GM20000 (cell line): ENCODE measurements at regions not wholly inside any gene's neighbourhood (a gene's known extent, or its start where the extent isn't known, plus 50 kb on each side); places are given as distances from the start of the nearest gene placed in this dataset.

Experiments used
- DNase-seq: peaks from one replicate; pipeline ENCODE4 v3.0.0; 2012; ENCODE audit warnings: low spot score
- CTCF ChIP-seq: IDR thresholded peaks from 2 replicates; pipeline ENCODE4 v1.5.1; 2012; ENCODE audit warnings: mild to moderate bottlenecking, control low read depth; ENCODE audit errors: extremely low read depth, missing control alignments

GRCh38 chr3:191792580-191792979 is 331.6 kb downstream of the PYDC2 start:
- TF ChIP-seq CTCF, result no peak
- DNase-seq, result no peak

DNA sequence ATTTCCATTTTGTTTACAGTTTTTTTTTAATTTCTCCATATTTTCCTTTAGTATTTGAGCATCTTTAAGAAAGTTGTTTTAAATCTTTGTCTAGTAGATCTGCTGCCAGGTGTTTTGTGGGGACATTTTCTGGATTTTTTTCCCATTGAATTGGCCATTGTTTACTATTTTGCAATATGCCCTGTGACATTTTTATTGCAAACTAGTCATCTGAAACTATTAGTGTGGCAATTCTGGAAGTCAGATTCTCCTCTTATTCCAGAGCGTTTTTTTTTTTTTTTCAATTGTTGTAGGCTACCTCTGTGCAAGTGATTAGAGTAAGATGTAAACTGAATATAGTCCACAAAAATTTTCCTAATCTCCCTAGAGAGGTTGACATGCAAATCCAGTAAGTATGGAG is 334.2 kb downstream of the PYDC2 start:
- no peak for TF ChIP-seq CTCF
- no peak for DNase-seq

DNA sequence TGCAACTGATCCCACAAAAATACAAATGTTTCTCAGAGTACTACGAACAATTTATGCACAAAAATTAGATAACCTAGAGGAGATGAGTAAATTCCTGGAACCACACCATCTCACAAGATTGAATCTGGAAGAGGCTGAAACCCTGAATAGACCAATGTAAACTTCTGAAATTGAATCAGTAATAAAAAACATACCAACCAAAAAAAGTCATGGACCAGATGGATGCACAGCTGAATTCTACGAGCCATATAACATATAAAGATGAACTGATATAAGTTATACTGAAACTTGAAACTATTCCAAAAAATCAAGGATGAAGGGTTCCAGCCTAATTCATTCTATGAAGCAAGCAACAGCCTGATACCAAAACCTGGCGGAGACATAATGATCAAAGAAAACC is 336.3 kb downstream of the PYDC2 start:
- no peak for TF ChIP-seq CTCF
- no peak for DNase-seq

DNA sequence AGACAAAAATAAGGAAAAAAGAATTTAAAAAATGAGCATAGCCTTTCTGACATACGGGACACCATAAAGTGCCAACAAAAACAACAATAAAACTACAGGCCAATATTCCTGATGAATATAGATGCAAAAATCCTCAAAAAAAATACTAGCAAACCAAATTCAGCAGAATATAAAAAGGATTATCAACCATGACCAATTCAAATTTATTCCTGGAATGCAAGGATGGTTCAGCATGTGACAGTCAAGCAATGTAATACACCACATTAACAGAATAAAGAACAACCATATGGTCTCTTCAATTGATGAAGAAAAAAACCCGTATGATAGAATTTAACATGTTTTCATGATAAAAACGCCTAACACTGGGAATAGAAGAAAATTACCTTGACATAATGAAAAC is 341.7 kb downstream of the PYDC2 start:
- TF ChIP-seq CTCF, result no peak
- DNase-seq, result no peak

GRCh38 chr3:191804935-191805334 is 344.0 kb downstream of the PYDC2 start:
- DNase-seq, result no peak
- no peak for TF ChIP-seq CTCF

DNA sequence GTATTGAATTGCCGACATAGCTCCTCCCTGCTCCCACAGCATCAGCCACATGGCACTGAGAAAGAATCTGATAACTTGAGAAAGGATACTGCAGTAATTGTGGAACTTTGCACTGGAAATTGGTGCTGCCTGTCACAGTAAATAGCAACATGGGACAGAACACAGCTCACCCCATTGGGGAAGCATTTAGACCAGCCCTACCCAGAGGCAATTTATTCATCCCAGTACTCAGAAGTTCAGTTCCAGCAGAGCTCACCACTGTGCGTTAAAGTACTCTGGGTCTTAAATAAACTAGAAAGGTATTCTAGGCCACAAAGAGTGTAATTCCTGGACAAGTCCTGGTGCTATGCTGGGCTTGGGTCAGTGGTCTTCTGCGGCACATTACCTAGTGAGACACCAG is 347.1 kb downstream of the PYDC2 start:
- no peak for DNase-seq
- no peak for TF ChIP-seq CTCF

DNA sequence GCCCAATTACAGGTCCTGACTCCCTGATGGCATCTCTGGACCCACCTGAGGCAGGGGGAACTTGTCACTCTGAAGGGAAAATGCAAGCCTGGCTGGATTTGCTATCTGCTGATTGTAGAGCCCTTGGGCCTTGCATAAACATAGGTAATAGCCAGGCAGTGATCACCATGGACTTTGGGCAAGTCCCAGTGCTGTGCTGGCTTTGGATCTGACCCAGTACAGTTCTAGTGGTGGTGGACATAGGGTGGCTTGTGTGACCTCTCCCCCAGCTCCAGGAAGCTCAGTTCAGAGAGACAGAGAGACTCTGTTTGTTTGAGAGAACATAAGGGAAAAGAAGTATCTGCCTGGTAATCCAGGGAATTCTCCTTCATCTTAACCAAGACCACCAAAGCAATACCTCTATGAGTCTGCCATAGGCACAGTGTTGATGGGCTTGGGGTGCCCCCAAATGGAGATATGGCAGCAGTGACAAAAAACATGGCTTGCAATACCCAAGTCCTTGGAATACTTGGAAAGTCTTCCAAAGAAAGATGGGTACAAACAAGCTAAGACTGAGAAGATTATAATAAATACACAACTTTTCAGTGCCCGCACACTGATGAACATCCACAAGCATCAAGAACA is 348.5 kb downstream of the PYDC2 start:
- DNase-seq, result no peak
- no peak for TF ChIP-seq CTCF

DNA sequence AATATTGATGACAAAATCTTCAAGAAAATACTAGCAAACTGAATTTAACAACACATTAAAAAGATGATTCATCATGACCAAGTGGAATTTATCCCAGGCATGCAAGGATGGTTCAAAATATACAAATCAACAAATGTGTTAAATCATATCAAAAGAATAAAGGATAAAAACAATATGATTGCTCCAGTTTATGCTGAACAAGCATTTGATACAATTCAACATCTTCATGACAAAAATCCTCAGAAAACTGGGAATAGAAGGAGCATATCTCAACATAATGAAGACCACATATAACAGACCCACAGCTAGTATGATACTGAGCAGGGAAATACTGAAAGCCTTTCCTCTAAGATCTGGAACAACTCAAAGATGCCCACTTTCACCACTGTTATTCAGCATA is 352.3 kb downstream of the PYDC2 start:
- TF ChIP-seq CTCF, result no peak

More for the DNA sequence above, 352.3 kb downstream of the PYDC2 start:
- no peak for DNase-seq
